ENCODE measurements at regions not wholly inside any gene's neighbourhood (a gene's known extent, or its start where the extent isn't known, plus 50 kb on each side); places are given as distances from the start of the nearest gene placed in this dataset.

DNA sequence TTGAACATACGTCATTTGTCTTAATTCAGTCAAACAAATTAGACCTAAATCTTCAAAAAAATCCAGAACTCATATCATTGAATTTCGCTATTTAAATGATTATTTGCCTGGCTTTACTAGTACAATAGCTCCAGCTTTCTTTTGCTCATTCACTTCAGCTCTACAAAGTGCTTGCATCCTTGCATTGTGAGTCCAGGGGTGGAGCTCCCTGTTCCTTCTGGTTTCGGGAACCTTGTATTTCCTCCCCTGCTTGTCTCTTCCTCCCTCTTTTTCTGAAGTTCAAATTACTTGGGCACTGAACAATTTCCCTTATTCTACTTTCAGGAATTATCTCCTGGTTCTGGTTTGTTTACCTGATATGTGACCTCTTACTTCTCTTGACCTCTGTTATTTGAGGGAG, 58.1 kb upstream of the KITLG start:
- no peak for DNase-seq (ENCODE audit: low spot score)

DNA sequence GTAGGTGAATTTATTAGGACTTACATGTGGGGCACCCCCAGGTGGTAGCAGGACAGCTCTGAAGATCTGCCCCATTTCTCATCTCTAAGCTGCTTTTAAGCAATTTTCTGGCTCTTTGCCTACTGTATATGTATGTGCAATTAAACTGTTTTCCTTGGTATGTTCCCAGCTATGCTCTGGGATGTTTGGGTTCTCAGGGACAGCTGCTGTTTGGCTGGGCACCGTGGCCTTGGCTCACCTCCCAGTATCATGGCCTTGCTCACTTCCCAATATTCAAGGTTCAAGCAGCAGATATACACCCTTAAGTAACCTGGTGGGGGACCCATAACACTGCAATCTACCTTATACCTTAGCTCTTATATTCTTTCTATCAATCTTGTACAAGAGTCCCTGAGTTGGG, 53.7 kb upstream of the KITLG start:
- DNase-seq (ENCODE audit: low spot score): no peak

DNA sequence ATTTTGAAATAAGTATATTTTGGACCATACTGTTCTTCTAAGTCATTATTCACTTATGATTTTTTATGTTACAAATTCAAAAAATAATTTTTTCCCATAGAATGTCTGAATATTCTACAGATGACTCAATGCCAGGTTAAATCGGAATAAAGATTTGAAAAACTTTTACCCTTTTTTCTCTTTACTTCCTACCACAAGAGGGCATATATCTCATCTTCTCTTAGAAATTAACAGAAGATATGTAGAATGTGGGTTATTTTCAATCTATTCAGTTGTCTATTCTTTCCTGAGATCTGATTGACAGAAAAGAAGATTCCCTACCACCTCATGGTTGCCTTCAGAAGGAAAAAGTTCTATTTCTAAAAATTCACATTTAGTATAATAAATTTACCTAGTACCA, 53.0 kb upstream of the KITLG start:
- no peak for DNase-seq (ENCODE audit: low spot score)

DNA sequence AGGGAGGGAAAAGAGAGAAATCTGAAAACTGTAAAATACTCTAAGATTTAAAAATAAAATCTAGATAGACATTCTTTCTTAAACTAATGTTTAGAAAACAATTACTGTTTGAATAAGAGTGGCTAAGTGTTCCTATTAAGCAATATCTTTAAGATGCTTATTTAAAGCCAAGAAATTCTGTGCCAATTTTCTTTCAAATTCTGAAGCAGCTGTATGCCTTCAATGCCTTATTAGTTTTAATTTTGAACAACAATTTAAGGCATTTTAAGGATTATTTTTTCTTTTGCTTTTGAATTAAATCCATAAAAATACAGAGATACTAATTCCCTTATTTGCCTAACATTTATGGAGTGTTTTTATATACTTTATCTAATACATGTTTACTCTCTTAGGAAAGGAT, 50.3 kb upstream of the KITLG start:
- no peak for DNase-seq (ENCODE audit: low spot score)

Data from cerebellar cortex (tissue), 1 donor.